K562 (cell line): ENCODE measurements at regions not wholly inside any gene's neighbourhood (a gene's known extent, or its start where the extent isn't known, plus 50 kb on each side); places are given as distances from the start of the nearest gene placed in this dataset.

Source experiments
- ATAC-seq: fragments of 200-7000 bp; cut with Tn5 transposase; 3 replicates; pipeline ENCODE4 v1.9.1; 2020; ENCODE audit warnings: moderate library complexity
- BruUV-seq: library from RNA; stranded (reverse); fragments of 400-500 nt; replicated peaks from 2 replicates; lab custom pipeline; 2021; lab: Mats Ljungman, UMichigan
- CTCF ChIA-PET: fragments of 300-600 bp; formaldehyde crosslinking; extraction: SDS; loops from one replicate; lab custom pipeline; 2021; ENCODE audit warnings: low intra/inter-chr PET ratio; lab: Yijun Ruan, JAX
- POLR2A ChIA-PET: fragments of 300-600, 350-650 bp; sonication (Branson Sonifier 250); formaldehyde crosslinking; extraction: SDS; loops from one replicate; lab custom pipeline; 2021; ENCODE audit warnings: antibody characterized with exemption, inconsistent platforms; lab: Yijun Ruan, JAX
- DNase-seq, 4 experiments: peaks; one replicate each; pipeline versions ENCODE4 v3.0.0 to v3.0.0-alpha.2; 2011 to 2018; ENCODE audit warnings: low spot score in 3 of 4, mixed read lengths in 3 of 4; ENCODE audit errors: extremely low read depth in 1 of 4
- FAIRE-seq: peaks from 2 replicates; lab custom pipeline; 2011; peaks lifted over from hg19 to GRCh38; lab: Jason Lieb, UNC
- H2AFZ ChIP-seq: 2 replicates; pipeline ENCODE4 v1.6.0; 2011; ENCODE audit warnings: low read depth, low read length, control low read depth, inconsistent platforms
- H3K27ac ChIP-seq: fragments of 200-600 bp; 3 replicates; pipeline ENCODE4 v1.8.0; 2011; ENCODE audit warnings: low read depth, mild to moderate bottlenecking, control low read depth, inconsistent platforms, low read length, moderate library complexity, mixed read lengths; ENCODE audit errors: extremely low read depth
- H3K27me3 ChIP-seq, 2 experiments: fragments of 300-600 bp in 1 of 2; 2 replicates in 1 of 2; 3 replicates in 1 of 2; pipeline versions ENCODE4 v1.6.0 to v1.8.0; 2011; ENCODE audit warnings: inconsistent platforms in 2 of 2, low read length in 2 of 2, mild to moderate bottlenecking in 1 of 2, mixed read lengths in 1 of 2, moderate library complexity in 1 of 2; ENCODE audit not compliant: control insufficient read depth in 2 of 2, insufficient read depth in 2 of 2
- H3K36me3 ChIP-seq: fragments of 300-600 bp; 3 replicates; pipeline ENCODE4 v1.8.0; 2011; ENCODE audit warnings: mild to moderate bottlenecking, low read length, inconsistent platforms; ENCODE audit not compliant: control insufficient read depth, insufficient read depth
- H3K4me1 ChIP-seq, 2 experiments: fragments of 200-600 bp in 1 of 2; replicated peaks in 1 of 2; 2 replicates in 1 of 2; 3 replicates in 1 of 2; pipeline versions ENCODE4 v1.5.1 to v1.8.0; 2011; ENCODE audit warnings: inconsistent platforms in 2 of 2, low read length in 2 of 2, mild to moderate bottlenecking in 1 of 2, mixed read lengths in 1 of 2, moderate library complexity in 1 of 2; ENCODE audit not compliant: control insufficient read depth in 2 of 2, insufficient read depth in 2 of 2
- H3K4me2 ChIP-seq: 2 replicates; pipeline ENCODE4 v1.6.1; 2011; ENCODE audit warnings: low read length, control low read depth, inconsistent platforms, mixed read lengths; ENCODE audit not compliant: insufficient read depth
- H3K4me3 ChIP-seq: fragments of 200-600 bp; sonication (generic), shearing (Covaris generic); 2 replicates; pipeline ENCODE4 v1.5.1; 2016; ENCODE audit warnings: control low read depth, inconsistent platforms
- H3K79me2 ChIP-seq: fragments of 200-600 bp; 3 replicates; pipeline ENCODE4 v1.8.0; 2011; ENCODE audit warnings: low read length, inconsistent platforms; ENCODE audit not compliant: control insufficient read depth, insufficient read depth
- H3K9ac ChIP-seq, 2 experiments: 2 replicates each; pipeline versions ENCODE4 v1.6.0 to v1.6.1; 2011; ENCODE audit warnings: low read depth in 2 of 2, low read length in 2 of 2, control low read depth in 1 of 2, inconsistent platforms in 1 of 2, mild to moderate bottlenecking in 1 of 2, mixed read lengths in 1 of 2; ENCODE audit not compliant: insufficient read depth in 1 of 2
- H3K9me1 ChIP-seq: one replicate; pipeline ENCODE4 v1.6.0; 2011; ENCODE audit warnings: inconsistent platforms, mild to moderate bottlenecking, low read length, moderate library complexity; ENCODE audit not compliant: control insufficient read depth, insufficient read depth
- H3K9me3 ChIP-seq: replicated peaks from 2 replicates; pipeline ENCODE4 v1.5.1; 2011; ENCODE audit warnings: low read depth, low read length, inconsistent platforms; ENCODE audit not compliant: control insufficient read depth, insufficient read depth
- H4K20me1 ChIP-seq: replicated peaks from 2 replicates; pipeline ENCODE4 v1.6.1; 2011; ENCODE audit warnings: low read length, inconsistent platforms, mixed read lengths; ENCODE audit not compliant: control insufficient read depth, insufficient read depth
- CBX3 ChIP-seq, 2 experiments: IDR thresholded peaks; 1 replicate in 1 of 2; 2 replicates in 1 of 2; pipeline ENCODE4 v1.6.1; 2012; ENCODE audit warnings: inconsistent platforms in 2 of 2, low read length in 2 of 2, borderline replicate concordance in 1 of 2, control low read depth in 1 of 2
- MAZ ChIP-seq, 2 experiments: fragments of 450-650 bp in 1 of 2; sonication (generic) in 1 of 2; formaldehyde crosslinking; IDR thresholded peaks in 1 of 2; conservative IDR thresholded peaks in 1 of 2; 2 replicates each; pipeline versions ENCODE4 v1.4.0 to v1.5.0; 2020; ENCODE audit warnings: mild to moderate bottlenecking in 1 of 2, missing genetic modification reagents in 1 of 2
- MLLT1 ChIP-seq, 2 experiments: fragments of 450-650 bp; IDR thresholded peaks; 2 replicates each; pipeline ENCODE4 v1.6.1; 2016
- RBM22 ChIP-seq: fragments of 200-400 bp; formaldehyde crosslinking; IDR thresholded peaks from 2 replicates; pipeline ENCODE4 v1.6.1; 2018; ENCODE audit warnings: low read length, low read depth; ENCODE audit not compliant: poor library complexity, severe bottlenecking
- WGBS: fragments of 100-300 bp; shearing (Covaris generic); methylation state at CpG from one replicate; pipeline ENCODE4 v1.1.6; 2016; ENCODE audit warnings: low coverage, mixed read lengths; ENCODE audit not compliant: insufficient coverage; ENCODE audit errors: missing lambda C conversion rate; 5-methylcytosine and 5-hydroxymethylcytosine counted together
- in situ Hi-C: fragments of 300-500 bp; cut with MboI; formaldehyde crosslinking; loops from 4 replicates; pipeline ENCODE4 v1.15.0; 2018; ENCODE audit warnings: inconsistent platforms, mixed read lengths
- intact Hi-C: fragments of 100-400 bp; cut with micrococcal nuclease; formaldehyde crosslinking; loops from 2 replicates; pipeline ENCODE4 v1.14.2; 2022
- TF ChIP-seq, protein P1 (sequence below): fragments of 250-450 bp; sonication (Bioruptor Pico); IDR thresholded peaks from 2 replicates; pipeline ENCODE4 v1.8.0; 2021; ENCODE audit warnings: moderate library complexity, mild to moderate bottlenecking, inconsistent platforms
- TF ChIP-seq, protein P2 (sequence below): sonication (generic); formaldehyde crosslinking; IDR thresholded peaks from 2 replicates; pipeline ENCODE4 v1.8.1; 2022; ENCODE audit warnings: missing genetic modification reagents
- TF ChIP-seq, protein P3 (sequence below): fragments of 450-650 bp; formaldehyde crosslinking; IDR thresholded peaks from 2 replicates; pipeline ENCODE4 v1.4.0; 2020; ENCODE audit warnings: mild to moderate bottlenecking, moderate library complexity

GRCh38 chr5:96329886-96330529 lies 103.0 kb downstream of the PCSK1 start:
- Histone ChIP-seq H3K9ac (no peak overlapping the region), H3K79me2 (no peaks in the 10 kb centered on the region), H3K27ac (no peak overlapping the region), H3K4me3 (no peak overlapping the region), H3K36me3 (no peaks in the 10 kb centered on the region), H3K9me3 (no peaks in the 10 kb centered on the region), H3K4me2 (no peak overlapping the region), H3K4me1 (no peaks in the 10 kb centered on the region)
- ChIA-PET POLR2A (no interaction called here), CTCF (no interaction called here)
- WGBS = 0% methylated on average over 2 of the region's 2 CpGs
- BruUV-seq = no TSS peak
- FAIRE-seq (no peak), ATAC-seq (no peak)
- intact Hi-C loops = loop anchor here (10.0 kb wide), 1 partner anchor 155 kb away; no protein-coding TSS in a partner anchor
- TF ChIP-seq MLLT1 (IDR thresholded peaks at IDR 0.05) (no peak), RBM22 (no peak), CBX3 (IDR thresholded peaks at IDR 0.05; ENCODE audit: borderline replicate concordance in 1 of 2, low read length in 2 of 2) (no peak), MAZ (CRISPR knock-in tag; conservative IDR thresholded peaks at IDR 0.05 in 1 of 2, IDR thresholded peaks at IDR 0.05 in 1 of 2) (no peak)
- TF ChIP-seq, protein P1, sequence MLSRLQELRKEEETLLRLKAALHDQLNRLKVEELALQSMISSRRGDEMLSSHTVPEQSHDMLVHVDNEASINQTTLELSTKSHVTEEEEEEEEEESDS (CRISPR knock-in tag) = no peak
- TF ChIP-seq, protein P2, sequence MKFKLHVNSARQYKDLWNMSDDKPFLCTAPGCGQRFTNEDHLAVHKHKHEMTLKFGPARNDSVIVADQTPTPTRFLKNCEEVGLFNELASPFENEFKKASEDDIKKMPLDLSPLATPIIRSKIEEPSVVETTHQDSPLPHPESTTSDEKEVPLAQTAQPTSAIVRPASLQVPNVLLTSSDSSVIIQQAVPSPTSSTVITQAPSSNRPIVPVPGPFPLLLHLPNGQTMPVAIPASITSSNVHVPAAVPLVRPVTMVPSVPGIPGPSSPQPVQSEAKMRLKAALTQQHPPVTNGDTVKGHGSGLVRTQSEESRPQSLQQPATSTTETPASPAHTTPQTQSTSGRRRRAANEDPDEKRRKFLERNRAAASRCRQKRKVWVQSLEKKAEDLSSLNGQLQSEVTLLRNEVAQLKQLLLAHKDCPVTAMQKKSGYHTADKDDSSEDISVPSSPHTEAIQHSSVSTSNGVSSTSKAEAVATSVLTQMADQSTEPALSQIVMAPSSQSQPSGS = no peak
- TF ChIP-seq, protein P3, sequence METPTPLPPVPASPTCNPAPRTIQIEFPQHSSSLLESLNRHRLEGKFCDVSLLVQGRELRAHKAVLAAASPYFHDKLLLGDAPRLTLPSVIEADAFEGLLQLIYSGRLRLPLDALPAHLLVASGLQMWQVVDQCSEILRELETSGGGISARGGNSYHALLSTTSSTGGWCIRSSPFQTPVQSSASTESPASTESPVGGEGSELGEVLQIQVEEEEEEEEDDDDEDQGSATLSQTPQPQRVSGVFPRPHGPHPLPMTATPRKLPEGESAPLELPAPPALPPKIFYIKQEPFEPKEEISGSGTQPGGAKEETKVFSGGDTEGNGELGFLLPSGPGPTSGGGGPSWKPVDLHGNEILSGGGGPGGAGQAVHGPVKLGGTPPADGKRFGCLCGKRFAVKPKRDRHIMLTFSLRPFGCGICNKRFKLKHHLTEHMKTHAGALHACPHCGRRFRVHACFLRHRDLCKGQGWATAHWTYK (CRISPR knock-in tag) = no peak
- TF ChIP-seq, all 486 proteins: peak for 0
- Histone ChIP-seq H4K20me1 (no peaks in the 10 kb centered on the region), H3K27me3 (peaks cover 5 to 12% of the 10 kb centered on the region in 2 experiments; a peak in 4 of 5 replicates), H2AFZ (no peak overlapping the region), H3K9me1 (no peaks in the 10 kb centered on the region)
- in situ Hi-C loops = loop anchor here (25.0 kb wide), 1 partner anchor 693 kb away; the partner anchor contains the start of gene RFESD
- no peak for DNase-seq
